HG03280 (cell line): ENCODE measurements at regions not wholly inside any gene's neighbourhood (a gene's known extent, or its start where the extent isn't known, plus 50 kb on each side); places are given as distances from the start of the nearest gene placed in this dataset.
"Not testable (repeated sequence)": the region's sequence is repeated elsewhere in the genome, so short reads cannot be mapped to it uniquely, and the experiment has no call there.

Experiments
- ATAC-seq: cut with Tn5 transposase; IDR thresholded peaks from one replicate; pipeline ENCODE4 v1.9.1; 2021; ENCODE audit warnings: mild to moderate bottlenecking, moderate library complexity; ENCODE audit not compliant: unreplicated experiment

DNA sequence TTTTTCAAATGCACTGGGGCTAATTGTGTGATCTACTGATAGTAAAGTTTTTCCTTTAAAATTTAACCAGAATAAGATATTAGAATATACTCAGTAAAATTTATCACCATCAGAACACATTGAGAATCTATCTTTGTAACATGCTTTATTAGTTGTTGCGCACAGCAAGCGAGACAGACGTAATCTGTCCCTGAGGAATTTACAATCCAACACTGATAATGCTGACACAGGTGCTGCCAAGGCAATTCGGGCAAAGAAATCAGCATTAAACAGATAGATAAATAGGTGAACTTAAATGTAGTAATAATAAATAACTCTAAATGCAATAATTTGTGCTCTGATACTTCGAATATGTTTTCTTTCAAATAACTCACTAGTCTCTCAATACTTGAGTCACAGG, 607.2 kb downstream of the HTR1B start:
- no peak for ATAC-seq

- ATAC-seq, result no peak
Observed at GRCh38 chr6:76852776-76853175, 610.5 kb downstream of the HTR1B start.

- ATAC-seq, result not testable (repeated sequence)
Observed at GRCh38 chr6:76849274-76849970, 613.9 kb downstream of the HTR1B start.

DNA sequence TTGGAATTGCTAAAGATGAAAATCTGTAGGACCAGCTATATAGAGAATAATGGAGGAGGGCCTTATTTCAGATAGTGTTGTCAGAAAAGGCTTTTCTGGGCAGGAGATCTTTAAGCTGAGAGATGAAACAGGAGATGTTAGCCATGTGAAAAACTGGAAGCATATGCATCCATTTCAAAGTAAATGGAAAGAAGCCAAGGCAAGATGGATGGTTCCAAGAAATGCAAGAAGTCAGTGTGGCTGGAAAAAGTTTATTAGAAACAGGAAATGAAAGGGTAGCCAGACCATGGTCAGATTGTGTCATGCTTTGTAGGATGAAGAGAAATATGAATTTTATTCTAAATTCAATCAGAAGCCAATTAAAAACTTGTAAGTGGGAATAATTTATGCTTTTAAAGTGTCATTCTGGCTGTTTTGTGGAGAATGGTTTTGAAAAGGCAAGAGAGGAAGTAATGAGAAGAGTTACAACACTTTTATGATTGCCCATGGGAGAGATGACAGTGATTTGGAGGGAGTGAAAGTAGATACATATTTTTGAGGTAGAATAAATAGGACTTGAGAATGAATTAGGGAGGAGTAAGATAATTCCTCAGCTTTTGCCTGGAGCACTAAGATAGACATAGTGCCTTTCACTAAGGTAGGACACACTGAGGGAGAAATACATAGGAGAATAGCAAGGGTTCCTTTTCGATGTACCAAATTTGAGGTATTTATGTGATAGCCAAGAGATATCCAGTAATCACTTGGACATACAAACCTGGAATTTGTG, 620.1 kb downstream of the HTR1B start:
- ATAC-seq, result no peak

- ATAC-seq, result no peak
Observed at GRCh38 chr6:76840865-76841264, 622.4 kb downstream of the HTR1B start.

DNA sequence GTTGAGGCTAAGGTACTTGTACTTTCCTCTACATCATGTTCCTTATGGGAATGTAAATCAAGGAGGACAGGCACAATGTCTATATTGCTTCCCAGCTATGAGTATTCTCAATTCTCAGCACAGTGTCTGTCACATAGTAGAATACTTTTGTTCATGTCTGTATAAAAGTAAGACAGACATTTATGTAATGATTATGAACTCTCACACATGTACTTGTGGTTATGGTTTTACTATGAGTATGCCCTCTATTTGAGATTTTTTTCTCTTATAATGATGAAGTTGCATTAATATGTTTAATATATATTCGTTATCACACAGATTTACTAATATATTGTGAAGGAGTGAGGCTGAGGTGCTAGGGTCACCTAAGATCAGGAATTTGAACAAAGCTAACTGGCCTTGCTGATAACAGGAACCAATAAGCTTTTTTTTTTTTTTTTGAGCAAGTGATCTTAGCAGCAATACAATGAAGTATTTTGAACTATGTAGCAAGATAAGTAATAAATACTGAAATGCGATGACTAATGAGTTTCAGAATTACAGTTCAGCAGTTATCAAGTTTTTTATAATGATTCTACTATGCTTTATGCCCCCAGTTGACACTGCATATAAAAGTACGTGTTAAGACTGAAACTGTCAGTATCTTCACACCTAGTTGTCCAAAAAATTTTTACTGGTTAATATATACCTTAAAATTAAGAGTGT, 623.1 kb downstream of the HTR1B start:
- no peak for ATAC-seq

GRCh38 chr6:76839505-76839904, 623.8 kb downstream of the HTR1B start:
- no peak for ATAC-seq

DNA sequence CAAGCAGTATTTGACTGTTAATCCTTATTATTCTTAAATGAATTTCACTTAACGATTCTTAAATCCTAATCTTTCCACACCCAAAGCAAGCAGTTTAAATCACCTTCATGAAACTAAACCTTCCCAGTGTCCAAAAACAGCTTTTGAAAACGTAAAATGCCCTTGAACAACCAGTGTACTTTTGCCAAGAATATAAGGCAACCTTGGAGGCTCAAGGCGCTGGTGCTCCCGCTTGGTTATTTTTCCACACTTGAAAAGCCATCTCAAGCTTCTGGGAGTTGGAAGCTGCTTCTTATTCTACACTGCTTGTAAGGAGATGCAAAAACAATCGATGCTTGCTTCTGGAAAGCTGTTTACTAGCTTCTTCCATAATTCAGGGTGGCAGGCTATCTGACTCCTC, 625.7 kb downstream of the HTR1B start:
- no peak for ATAC-seq

- ATAC-seq, result no peak
Observed at GRCh38 chr6:76835695-76836094, 627.6 kb downstream of the HTR1B start.

DNA sequence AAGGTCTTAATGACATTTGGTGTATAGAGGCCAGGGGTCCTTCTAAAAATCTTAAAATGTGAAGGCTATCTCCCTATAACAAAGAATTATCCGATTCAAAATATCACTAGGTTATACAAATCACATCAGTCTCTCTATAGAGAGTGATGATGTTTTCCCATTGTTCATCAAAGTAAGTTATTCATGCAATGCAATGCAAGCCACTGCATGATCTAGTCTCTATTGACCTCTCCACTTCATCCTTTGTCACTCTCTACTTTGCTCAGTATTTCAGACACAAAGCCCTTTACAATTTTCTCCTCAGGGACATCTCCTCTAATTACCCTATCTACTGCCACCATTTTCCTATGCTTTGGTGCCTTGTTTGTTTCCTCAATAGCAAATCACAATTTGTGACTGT, 628.0 kb downstream of the HTR1B start:
- ATAC-seq, result no peak

DNA sequence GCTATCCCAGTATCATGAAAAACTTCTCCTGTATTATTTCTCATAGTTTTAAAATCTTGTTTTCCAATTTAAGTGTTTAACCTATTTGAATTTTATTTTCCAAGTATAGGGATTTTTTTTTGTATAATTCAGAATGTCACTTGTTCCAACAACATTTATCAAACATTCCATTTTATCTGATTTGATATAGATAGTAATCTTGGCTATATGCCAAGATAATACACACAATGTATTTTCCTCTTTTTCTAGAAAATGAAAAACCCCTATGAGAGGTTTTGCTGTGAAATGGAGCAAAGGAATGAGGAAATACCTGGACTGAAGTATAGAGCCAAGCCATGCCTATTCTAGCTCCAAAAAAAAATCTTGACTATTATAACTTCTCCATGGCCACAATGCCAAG, 628.9 kb downstream of the HTR1B start:
- no peak for ATAC-seq

DNA sequence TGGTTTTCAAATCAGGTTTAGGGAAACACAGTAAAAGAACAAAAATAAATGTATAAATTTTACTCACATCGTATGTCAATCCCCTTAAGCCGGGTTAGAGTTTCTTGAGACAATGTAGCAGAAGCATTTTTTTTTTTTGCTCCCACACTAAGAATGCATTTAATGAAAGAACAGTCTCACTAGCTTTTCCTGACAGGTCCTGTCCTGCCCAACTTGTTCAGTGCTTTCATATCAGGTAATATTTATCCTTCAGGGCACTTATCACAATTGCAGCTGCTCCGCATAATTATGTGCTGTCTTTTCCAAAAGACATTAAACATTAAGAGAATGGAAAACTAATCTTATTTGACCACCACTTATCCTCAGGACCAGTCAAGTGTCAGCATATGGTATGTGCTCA, 632.0 kb downstream of the HTR1B start:
- ATAC-seq, result no peak

DNA sequence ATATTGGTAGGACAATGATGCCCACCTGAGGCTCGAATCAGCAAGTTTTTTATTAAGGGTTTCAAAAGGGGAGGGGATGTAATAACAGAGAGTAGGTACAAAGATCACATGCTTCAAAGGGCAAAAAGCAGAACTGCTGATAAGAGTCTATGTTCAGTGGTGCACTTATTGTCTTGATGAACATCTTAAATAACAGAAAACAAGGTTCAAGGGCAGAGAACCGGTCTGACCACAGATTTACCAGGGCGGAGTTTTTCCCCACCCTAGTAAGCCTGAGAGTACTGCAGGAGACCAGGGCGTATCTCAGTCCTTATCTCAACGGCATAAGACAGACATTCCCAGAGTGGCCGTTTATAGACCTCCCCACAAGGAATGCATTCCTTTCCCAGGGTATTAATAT, 639.7 kb downstream of the HTR1B start:
- not testable (repeated sequence) for ATAC-seq

DNA sequence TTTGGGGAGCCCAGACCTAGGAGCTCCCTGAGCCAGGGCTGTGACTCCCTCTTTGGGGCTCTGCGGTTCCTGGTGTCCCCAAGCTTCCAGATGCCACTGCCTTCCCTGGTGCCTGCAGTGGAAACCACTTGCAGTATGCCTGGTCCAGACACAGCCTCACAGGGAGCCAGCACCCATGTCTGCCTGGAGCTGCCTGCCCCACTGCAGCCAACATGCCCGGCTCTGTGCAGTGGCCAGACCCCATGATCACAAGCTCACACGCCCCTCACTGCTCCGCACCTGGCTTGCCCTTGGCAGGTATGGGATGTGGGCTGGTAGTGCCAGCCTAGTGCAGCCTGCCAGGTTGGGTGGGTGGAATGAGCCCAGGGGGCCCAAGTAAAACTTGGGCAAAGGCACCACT, 644.8 kb downstream of the HTR1B start:
- no peak for ATAC-seq

DNA sequence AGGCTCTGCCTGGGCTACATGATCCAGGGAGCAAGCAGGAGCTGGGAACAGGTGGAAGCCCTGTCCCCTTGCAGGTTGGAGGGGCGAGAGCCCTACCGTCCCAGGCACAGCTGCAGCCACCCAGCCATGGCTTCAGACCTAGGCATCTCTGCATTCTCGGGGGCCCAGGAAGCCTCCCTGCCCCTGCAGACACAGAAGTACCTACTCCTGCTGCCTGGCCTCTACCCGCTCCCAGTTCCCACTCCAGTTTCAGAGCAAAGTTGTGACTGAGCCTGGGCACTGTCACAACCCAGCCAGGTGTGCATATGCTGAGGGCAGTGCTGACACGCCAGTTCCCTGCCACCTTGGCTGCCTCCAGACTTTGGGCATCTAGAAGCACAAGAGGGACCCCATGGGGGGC, 645.9 kb downstream of the HTR1B start:
- no peak for ATAC-seq

DNA sequence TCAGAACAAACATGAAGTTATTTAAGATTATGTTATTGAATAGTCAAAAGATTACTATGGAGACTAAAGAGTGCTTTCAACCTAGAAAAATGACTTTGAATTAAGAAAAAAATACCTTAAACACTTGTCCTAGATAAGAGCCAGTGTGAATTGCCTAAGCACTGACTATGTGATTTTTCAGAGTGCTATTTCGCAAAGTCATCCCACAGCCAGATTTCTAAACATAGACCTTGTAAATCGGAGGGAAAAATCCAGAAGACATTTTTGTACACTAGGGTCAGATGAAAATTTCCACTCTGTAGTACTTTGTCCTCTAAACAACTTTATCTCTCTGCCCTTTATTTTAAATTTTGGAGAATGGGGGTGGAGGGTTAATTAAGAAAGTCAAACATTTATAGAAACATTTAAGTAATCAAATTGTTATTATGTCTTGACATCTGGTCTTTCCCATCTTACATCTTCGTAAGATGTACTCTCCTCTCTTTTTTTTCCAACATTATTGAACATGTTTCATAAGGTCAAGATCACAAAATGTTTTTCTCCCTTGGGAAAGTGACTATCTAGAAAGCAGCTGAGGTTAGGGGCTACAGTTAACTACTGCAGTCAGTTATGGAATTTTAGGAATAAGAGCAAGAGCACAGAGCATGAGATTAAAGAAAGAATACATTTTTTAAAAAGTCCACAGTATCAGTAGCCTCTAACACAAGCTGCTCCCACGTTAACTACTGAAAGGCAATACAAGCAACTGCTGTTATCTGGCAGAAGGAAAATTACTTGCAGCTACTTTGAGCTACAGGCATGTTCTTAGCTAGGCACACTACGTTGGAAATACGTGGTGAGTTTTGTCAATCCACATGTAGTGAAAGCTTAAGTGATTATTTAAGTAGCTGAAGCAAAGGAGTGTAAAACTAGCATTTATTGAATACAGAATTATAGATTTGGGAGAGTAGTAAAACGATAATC, 648.5 kb downstream of the HTR1B start:
- no peak for ATAC-seq

- no peak for ATAC-seq
Observed at GRCh38 chr6:76810286-76810685, 653.0 kb downstream of the HTR1B start.

- ATAC-seq, result no peak
Observed at GRCh38 chr6:76803038-76803580, 660.2 kb downstream of the HTR1B start.

- ATAC-seq, result no peak
Observed at GRCh38 chr6:76792394-76792793, 670.9 kb downstream of the HTR1B start.

GRCh38 chr6:76790881-76791280, 672.4 kb downstream of the HTR1B start:
- no peak for ATAC-seq
